HG02885 (cell line): ENCODE measurements at regions not wholly inside any gene's neighbourhood (a gene's known extent, or its start where the extent isn't known, plus 50 kb on each side); places are given as distances from the start of the nearest gene placed in this dataset.
A peak's percentile ranks its signal among the peaks of the same experiment; 100 is the strongest.
"Not testable (repeated sequence)": the region's sequence is repeated elsewhere in the genome, so short reads cannot be mapped to it uniquely, and the experiment has no call there.

ENCODE experiments used
- ATAC-seq: cut with Tn5 transposase; IDR thresholded peaks from one replicate; pipeline ENCODE4 v1.9.1; 2021; ENCODE audit warnings: mild to moderate bottlenecking; ENCODE audit not compliant: unreplicated experiment, poor library complexity

- no peak for ATAC-seq
Observed at GRCh38 chr3:90054311-90054710, 946.9 kb downstream of the EPHA3 start.

DNA sequence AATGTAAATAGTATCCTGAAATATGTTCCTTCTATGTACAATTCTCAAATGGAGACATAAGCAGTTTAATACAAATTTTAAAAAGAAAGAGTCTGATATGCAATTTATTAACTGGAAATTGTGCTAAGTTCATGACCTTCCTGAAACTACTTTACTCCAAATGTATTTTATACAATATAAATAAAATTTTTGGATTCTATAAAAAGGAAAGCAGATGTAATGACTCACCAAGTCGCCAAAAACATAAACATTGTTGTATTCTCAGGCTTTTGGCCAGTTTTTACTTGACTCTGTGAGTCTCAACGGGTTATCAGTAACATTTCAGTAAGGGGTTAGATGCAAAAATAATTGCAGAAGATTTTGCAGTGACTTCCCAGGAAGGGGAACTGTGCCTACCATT, 948.2 kb downstream of the EPHA3 start:
- ATAC-seq = no peak

DNA sequence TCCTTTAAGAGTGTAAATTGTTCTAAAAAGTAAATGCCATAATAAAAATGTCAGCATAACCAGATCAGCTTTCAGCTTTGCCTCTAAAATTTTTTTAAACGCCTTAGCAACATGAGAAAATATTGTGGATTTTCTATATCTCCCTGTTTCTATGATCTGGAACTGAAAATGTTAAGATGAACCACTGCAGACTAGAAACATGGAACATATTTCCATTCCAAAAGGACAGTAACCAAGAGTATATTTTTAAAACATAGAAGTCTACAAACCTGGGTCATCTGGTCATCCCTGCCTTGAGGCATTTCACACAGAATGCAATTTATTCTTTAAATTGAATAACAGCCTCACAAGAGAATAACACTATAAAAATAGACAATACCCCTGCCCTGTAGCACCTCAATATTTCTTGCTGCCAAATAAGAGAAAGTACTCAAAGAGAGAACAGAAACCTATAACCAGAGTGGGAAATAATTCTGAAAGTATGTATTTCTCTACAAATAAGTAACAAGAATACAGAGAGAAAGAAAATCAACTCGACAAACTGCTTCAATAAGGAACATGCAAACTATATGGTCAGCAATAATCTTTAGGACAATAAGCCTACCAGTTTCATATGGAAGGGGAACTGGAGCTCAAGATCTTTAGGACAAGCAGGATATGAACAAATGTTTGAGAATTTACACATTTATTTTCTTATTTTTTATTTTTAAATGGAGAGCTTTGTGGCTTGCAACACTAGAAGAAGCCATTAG, 949.0 kb downstream of the EPHA3 start:
- no peak for ATAC-seq

DNA sequence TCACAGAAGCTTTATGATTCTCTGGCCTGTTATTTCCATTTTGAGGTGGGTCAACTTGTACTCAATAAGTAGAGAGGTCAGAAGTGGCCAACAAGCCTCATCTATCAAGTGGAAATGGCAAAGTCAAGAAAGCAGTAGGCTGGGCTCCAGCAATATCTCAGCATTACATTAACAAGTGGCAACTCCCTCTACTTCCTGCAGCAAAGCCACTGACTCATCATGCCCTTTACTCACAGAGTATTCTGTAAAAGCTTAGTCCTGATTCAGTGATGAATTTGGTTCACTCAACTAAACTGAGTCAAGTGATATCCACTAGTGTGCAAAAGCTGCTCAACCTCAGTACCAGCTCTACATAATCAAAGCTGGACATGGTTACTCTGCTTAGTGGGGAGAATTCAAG, 954.6 kb downstream of the EPHA3 start:
- ATAC-seq = no peak

- ATAC-seq = no peak
Observed at GRCh38 chr3:90062631-90063200, 955.3 kb downstream of the EPHA3 start.

- ATAC-seq = no peak
Observed at GRCh38 chr3:90068783-90069182, 961.4 kb downstream of the EPHA3 start.

GRCh38 chr3:90069748-90070147, 962.3 kb downstream of the EPHA3 start:
- ATAC-seq = no peak

DNA sequence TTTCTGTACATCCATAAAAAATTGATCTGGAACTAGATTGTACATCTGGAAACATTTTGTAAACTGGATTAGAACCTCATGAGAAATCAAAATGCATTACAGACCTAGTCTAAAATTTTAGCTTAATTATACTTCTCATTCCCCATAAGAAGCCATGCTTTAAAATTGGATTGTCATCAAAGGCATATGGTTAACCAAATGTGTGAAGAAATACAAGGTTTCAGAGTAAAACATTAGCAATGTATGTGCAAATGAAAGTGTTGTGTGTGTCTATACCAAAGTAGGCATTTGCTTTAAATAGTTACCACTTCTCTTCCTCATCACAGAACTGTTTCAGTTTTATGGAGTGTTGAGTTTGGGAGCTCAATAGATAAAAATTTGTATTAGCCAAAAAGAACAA, 968.7 kb downstream of the EPHA3 start:
- ATAC-seq = no peak

- ATAC-seq = no peak
Observed at GRCh38 chr3:90080988-90081387, 973.6 kb downstream of the EPHA3 start.

GRCh38 chr3:90086297-90086696, 978.9 kb downstream of the EPHA3 start:
- not testable (repeated sequence) for ATAC-seq

- no peak for ATAC-seq
Observed at GRCh38 chr3:90087703-90088102, 980.3 kb downstream of the EPHA3 start.

DNA sequence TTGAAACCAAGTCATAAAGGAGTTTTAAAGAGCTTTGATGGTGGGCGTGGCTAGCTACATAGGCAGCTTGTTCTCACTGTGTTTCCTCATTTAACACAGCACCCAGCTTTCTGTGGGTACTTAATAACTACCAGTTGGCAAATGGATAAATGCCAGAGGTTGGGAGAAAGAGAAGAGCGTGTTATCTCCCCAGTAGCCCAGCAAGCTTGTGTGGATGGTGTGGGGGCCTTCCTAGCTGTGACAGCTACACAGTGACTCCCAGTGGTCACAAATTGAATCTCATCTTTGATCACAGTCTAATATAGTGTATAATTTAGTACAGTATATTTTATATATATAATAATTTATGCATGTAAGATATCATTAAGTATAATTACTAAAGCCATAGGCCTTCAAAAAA, 984.1 kb downstream of the EPHA3 start:
- peak; percentile 77 for ATAC-seq

- peak; percentile 65 for ATAC-seq
Observed at GRCh38 chr3:90092994-90093393, 985.6 kb downstream of the EPHA3 start.

- ATAC-seq = no peak
Observed at GRCh38 chr3:90095811-90096210, 988.4 kb downstream of the EPHA3 start.

- no peak for ATAC-seq
Observed at GRCh38 chr3:90099493-90099892, 992.1 kb downstream of the EPHA3 start.

DNA sequence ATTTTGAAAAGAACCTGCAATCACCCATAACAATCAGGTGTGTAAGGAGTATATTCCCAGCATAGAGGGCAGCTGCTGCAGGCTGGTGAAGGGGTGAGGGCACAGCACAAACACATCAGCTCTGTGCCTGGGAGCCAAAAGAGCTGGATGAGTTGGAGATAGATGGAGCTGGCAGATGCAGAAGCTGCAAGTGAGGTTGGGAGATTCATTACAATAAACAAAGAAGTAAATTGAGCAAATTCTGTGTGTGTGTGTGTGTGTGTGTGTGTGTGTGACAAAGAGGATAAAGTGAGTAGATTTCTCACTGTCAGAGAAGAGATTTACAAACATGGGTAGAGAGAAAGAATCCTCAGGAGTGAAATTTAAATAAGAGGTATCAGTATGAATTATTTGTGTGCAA, 994.7 kb downstream of the EPHA3 start:
- no peak for ATAC-seq

GRCh38 chr3:90121326-90121725, 1013.9 kb downstream of the EPHA3 start:
- ATAC-seq = no peak

GRCh38 chr3:90128391-90128790, 1021.0 kb downstream of the EPHA3 start:
- ATAC-seq = no peak

GRCh38 chr3:90129730-90130129, 1022.3 kb downstream of the EPHA3 start:
- ATAC-seq = no peak

GRCh38 chr3:90132197-90132596, 1024.8 kb downstream of the EPHA3 start:
- no peak for ATAC-seq

GRCh38 chr3:90134090-90134489, 1026.7 kb downstream of the EPHA3 start:
- ATAC-seq = no peak
